Lung microvascular endothelial cell (primary cell): ENCODE measurements at regions not wholly inside any gene's neighbourhood (a gene's known extent, or its start where the extent isn't known, plus 50 kb on each side); places are given as distances from the start of the nearest gene placed in this dataset.
A peak's percentile ranks its signal among the peaks of the same experiment; 100 is the strongest.

Experiments
- DNase-seq, 2 donors: peaks; one replicate each; pipeline versions ENCODE4 v3.0.0 to v3.0.0-alpha.2; 2010; ENCODE audit warnings: low read depth in 2 of 2

- DNase-seq = peak in 1 of 2 donors; percentile 61
Observed at GRCh38 chr16:51431517-51432241, 280.6 kb upstream of the SALL1 start.

GRCh38 chr16:51430716-51431369 is 279.8 kb upstream of the SALL1 start:
- DNase-seq = no peak

- no peak for DNase-seq
Observed at GRCh38 chr16:51429041-51429440, 278.0 kb upstream of the SALL1 start.

- DNase-seq = no peak
Observed at GRCh38 chr16:51427085-51427484, 276.0 kb upstream of the SALL1 start.

GRCh38 chr16:51426276-51426675 is 275.2 kb upstream of the SALL1 start:
- DNase-seq = no peak

GRCh38 chr16:51420247-51420646 is 269.2 kb upstream of the SALL1 start:
- DNase-seq = no peak

- no peak for DNase-seq
Observed at GRCh38 chr16:51419768-51420167, 268.7 kb upstream of the SALL1 start.

- no peak for DNase-seq
Observed at GRCh38 chr16:51418258-51418657, 267.2 kb upstream of the SALL1 start.

GRCh38 chr16:51416926-51417325 is 265.9 kb upstream of the SALL1 start:
- DNase-seq = no peak

- DNase-seq = no peak
Observed at GRCh38 chr16:51410125-51410524, 259.1 kb upstream of the SALL1 start.

- no peak for DNase-seq
Observed at GRCh38 chr16:51409001-51409675, 258.1 kb upstream of the SALL1 start.

GRCh38 chr16:51408357-51408756 is 257.3 kb upstream of the SALL1 start:
- DNase-seq = peak in 1 of 2 donors; percentile 15

GRCh38 chr16:51407921-51408320 is 256.9 kb upstream of the SALL1 start:
- DNase-seq = no peak

GRCh38 chr16:51407199-51407598 is 256.1 kb upstream of the SALL1 start:
- no peak for DNase-seq

GRCh38 chr16:51405361-51405760 is 254.3 kb upstream of the SALL1 start:
- no peak for DNase-seq

- DNase-seq = no peak
Observed at GRCh38 chr16:51404386-51404785, 253.3 kb upstream of the SALL1 start.

- no peak for DNase-seq
Observed at GRCh38 chr16:51402785-51403184, 251.7 kb upstream of the SALL1 start.

- no peak for DNase-seq
Observed at GRCh38 chr16:51402298-51402697, 251.2 kb upstream of the SALL1 start.

GRCh38 chr16:51401673-51402072 is 250.6 kb upstream of the SALL1 start:
- DNase-seq = no peak

- DNase-seq = no peak
Observed at GRCh38 chr16:51399908-51400670, 249.0 kb upstream of the SALL1 start.

- no peak for DNase-seq
Observed at GRCh38 chr16:51394421-51394820, 243.4 kb upstream of the SALL1 start.
